ENCODE measurements at regions not wholly inside any gene's neighbourhood (a gene's known extent, or its start where the extent isn't known, plus 50 kb on each side); places are given as distances from the start of the nearest gene placed in this dataset.

- DNase-seq (ENCODE audit: low read depth) = no peak
Observed at GRCh38 chr2:173648816-173649215, 294.1 kb downstream of the CDCA7 start.

GRCh38 chr2:173649527-173650219, 295.0 kb downstream of the CDCA7 start:
- DNase-seq (ENCODE audit: low read depth) = no peak

GRCh38 chr2:173651891-173652290, 297.2 kb downstream of the CDCA7 start:
- DNase-seq (ENCODE audit: low read depth) = no peak

DNA sequence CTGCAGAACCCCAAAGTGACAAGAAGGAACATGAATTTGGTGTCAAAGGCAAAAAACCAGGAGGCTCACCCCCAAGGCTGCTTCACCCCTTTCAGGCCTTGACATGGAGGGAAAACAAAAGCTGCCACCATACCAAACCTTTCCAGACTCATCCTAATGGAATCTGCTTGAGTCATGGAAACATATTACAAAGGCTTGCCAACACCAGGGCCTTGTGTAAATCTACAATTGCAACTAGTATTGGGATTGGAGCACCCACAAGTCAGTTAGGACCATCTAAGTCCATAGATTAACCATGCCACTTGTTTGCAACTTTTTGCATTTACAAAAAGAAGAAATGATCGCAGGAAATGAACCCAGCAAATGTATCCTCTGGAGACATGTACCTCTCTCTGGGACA, 297.6 kb downstream of the CDCA7 start:
- no peak for DNase-seq (ENCODE audit: low read depth)

GRCh38 chr2:173652767-173653431, 298.2 kb downstream of the CDCA7 start:
- no peak for DNase-seq (ENCODE audit: low read depth)

GRCh38 chr2:173653432-173653805, 298.7 kb downstream of the CDCA7 start:
- DNase-seq (ENCODE audit: low read depth) = no peak

DNA sequence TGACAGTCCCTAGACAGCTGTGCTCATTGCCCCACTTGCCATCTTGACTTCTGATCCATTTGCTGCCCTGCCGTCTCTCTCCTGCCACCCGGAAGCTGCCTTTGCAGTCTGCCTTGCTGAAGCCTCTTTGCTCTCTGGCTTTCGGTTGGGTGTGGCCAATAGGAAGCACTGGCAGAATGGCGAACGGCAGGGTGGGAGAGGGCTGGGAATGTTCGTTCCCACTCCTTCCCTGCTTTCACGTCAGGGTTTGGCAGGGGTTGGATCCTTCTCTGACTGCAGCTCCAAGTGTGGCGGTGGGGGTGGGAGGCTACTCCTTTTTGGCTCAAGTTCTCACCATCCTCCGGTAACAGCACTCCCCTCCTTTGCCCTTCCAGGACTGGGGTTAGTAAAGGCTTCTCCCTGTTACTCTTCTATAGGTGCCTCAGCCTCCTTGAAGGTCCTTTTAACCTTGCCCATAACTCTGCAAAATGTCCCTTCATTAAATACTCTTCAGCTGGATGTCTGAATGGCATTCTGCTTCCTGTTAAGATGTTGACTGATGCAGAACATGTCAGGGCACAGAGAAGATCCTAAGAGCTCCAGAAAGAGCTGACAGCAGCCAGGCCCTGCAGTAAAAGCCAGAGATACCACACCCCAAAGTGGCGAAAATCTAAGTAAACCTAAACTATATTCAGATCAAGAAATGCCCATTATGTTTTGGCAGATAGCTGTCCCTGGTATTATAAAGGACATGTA, 299.7 kb downstream of the CDCA7 start:
- DNase-seq (ENCODE audit: low read depth) = no peak

GRCh38 chr2:173654896-173655265, 300.2 kb downstream of the CDCA7 start:
- DNase-seq (ENCODE audit: low read depth) = no peak

DNA sequence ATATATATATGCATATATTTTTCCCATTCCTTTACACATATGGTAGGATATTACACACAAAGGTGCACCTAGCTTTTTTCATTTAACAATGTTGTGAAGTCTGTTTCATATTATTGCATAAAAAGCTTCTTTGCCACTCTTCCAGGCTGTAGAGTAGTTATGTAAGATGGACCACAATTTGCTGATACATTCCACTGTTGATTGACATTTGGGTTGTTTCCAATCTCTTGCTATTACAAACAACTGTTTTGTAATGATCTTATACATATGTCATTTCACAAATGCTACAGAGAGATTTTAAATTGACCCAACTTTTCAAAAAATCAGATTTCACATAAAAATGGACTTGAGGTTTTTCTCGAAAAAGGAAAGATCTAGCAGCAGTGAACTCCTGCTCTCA, 301.4 kb downstream of the CDCA7 start:
- no peak for DNase-seq (ENCODE audit: low read depth)

DNA sequence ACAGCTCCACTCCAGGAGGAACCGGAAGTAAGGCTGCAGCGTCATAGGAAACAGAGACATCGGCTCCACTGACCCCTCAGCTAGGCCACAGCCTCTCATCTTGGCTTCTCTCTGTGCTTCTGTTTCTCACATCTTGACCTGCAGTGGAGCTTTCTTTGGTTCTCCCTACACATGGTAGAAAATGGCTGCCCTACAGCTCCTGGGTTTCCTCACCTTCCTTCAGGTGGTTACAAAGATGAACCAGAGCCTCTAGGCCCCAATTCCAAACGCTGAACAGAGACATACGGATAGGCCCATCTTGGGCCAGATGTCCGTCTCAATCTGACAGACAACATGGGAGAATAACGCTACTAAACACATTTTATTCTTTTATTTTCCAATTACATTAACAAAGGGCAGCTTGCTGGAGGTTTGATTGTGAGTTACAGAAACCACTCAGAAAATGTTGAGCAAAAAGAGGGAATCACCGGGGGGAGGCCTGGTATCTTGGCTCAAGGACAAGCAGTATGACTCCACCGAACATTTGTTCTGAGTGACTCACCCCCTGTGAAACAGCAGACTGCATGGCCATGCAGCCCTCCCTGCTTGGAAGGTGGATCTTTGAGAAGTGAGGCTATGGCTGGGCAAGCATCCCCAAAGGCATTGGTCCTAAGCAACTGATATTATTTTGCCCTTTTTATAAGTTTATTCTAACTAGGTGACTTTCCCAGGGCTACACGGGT, 303.5 kb downstream of the CDCA7 start:
- DNase-seq (ENCODE audit: low read depth) = no peak

- DNase-seq (ENCODE audit: low read depth) = no peak
Observed at GRCh38 chr2:173658946-173659371, 304.3 kb downstream of the CDCA7 start.

- DNase-seq (ENCODE audit: low read depth) = no peak
Observed at GRCh38 chr2:173659509-173659908, 304.8 kb downstream of the CDCA7 start.

GRCh38 chr2:173661586-173661985, 303.6 kb downstream of the SP3 start:
- no peak for DNase-seq (ENCODE audit: low read depth)

DNA sequence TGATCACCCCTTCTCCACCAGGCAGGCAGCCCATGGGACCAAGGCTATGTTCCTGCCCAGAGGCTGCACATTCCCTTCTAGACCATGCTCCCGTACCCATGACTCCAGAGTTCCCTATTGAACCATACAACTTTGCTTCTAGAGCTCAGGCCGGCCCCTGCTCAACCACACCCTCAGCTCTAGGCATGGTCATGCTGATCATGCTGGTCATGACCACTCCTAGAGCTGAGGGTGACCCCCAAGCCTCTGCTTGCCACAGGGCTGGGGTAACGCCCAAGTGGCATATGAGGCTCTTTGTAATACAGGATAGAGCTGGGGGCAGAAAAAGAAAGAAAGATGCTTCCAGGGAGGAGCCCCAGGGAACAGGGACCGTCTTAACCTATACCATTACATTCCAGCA, 301.8 kb downstream of the SP3 start:
- DNase-seq (ENCODE audit: low read depth) = no peak

GRCh38 chr2:173663835-173664512, 301.2 kb downstream of the SP3 start:
- DNase-seq (ENCODE audit: low read depth) = no peak

DNA sequence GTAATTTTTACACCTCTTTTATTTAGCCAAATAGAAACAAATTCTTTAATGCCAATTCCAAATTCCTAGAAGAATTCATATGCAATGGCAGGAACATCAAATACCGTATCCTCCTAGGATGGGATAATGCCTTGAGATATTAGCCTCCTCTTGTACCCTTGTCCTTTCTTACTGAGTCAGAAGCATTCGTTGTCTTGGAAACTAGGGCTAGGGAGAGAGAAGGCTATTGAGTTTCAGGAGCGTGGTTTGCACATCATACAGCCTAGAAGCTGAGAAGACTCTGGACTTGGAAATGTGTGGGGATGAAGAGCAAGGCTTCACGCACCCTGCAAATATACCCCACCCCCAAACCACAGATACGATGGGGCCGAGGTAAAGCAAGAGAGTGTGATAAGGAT, 300.7 kb downstream of the SP3 start:
- DNase-seq (ENCODE audit: low read depth) = no peak

DNA sequence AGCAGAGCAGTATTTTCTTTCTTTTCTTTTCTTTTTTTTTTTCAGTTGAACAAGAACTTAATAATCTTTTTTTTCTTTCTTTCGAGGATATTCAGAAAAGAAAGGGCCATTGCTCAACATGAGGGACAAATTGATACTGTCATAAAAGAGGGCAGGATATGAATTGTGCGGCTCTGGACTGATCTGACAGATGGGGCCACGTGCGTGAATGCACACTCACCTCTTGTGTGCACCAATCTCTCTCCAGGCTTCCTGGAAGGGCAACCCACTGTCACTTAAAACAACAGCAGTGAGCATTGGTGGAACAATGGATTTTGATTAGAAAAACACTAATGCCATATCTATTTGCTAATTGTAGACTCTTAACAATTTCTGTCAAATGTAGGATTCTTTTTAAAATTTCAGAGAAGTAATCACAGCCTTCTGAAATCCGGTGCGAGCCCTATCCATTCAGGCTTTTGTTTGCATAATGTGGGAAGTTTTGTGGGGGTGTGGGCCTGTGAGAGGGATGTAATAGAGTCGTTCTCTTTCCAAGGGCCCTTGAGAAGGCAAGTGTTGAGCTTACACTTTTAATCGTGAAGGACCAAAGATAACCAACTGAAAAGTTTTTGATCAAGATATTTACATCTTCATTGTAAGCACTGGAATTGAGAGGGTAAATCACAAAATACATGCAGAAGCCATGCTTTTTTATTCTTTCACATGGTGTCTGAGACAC, 298.8 kb downstream of the SP3 start:
- DNase-seq (ENCODE audit: low read depth) = no peak

GRCh38 chr2:173667014-173667413, 298.2 kb downstream of the SP3 start:
- DNase-seq (ENCODE audit: low read depth) = no peak

GRCh38 chr2:173667415-173667814, 297.8 kb downstream of the SP3 start:
- no peak for DNase-seq (ENCODE audit: low read depth)

- DNase-seq (ENCODE audit: low read depth) = no peak
Observed at GRCh38 chr2:173669271-173669853, 295.8 kb downstream of the SP3 start.

DNA sequence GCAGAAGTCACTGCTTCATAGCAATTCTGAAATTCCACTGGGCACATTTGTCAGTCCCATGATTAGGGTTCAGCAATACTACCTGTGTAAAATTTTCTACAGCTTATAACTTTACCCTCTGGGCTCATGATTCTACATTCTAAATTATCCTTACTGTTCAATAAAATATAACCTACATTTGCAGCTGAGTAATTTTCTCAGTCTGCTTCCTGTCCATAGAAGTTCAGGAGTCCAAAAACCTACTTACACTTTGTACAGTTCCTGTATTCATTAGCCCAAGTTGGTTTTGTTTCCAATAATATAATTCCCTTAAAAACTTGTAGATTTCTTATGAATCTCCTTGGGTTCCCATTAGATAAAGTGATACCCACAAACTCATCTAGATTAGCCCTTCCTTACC, 295.3 kb downstream of the SP3 start:
- no peak for DNase-seq (ENCODE audit: low read depth)
